HEK293 (cell line): ENCODE measurements at regions not wholly inside any gene's neighbourhood (a gene's known extent, or its start where the extent isn't known, plus 50 kb on each side); places are given as distances from the start of the nearest gene placed in this dataset.

Source experiments
- CTCF ChIA-PET: fragments of 350-600 bp; formaldehyde crosslinking; extraction: SDS; loops from one replicate; lab custom pipeline; 2021; ENCODE audit warnings: antibody characterized with exemption; lab: Yijun Ruan, JAX
- POLR2A ChIA-PET: fragments of 300-600 bp; formaldehyde crosslinking; extraction: SDS; loops from one replicate; lab custom pipeline; 2020; ENCODE audit warnings: antibody characterized with exemption, inconsistent platforms; lab: Yijun Ruan, JAX
- H3K27ac ChIP-seq: fragments of 200-500 bp; sonication (Bioruptor generic); 2 replicates; pipeline ENCODE4 v1.5.1; 2014; ENCODE audit warnings: low read depth, low read length, control low read depth, inconsistent platforms; ENCODE audit errors: extremely low read depth
- H3K36me3 ChIP-seq, 2 experiments: fragments of 200-500 bp in 1 of 2; sonication (Bioruptor generic) in 1 of 2; 1 replicate in 1 of 2; 2 replicates in 1 of 2; pipeline ENCODE4 v1.5.1; 2014 to 2017; ENCODE audit warnings: inconsistent platforms in 2 of 2, low read length in 2 of 2; ENCODE audit not compliant: control insufficient read depth in 2 of 2, insufficient read depth in 1 of 2
- H3K4me1 ChIP-seq: fragments of 200-500 bp; sonication (Bioruptor generic); 2 replicates; pipeline ENCODE4 v1.5.1; 2014; ENCODE audit warnings: mild to moderate bottlenecking, low read length, inconsistent platforms; ENCODE audit not compliant: control insufficient read depth, insufficient read depth
- H3K4me3 ChIP-seq: 2 replicates; pipeline ENCODE4 v1.5.1; 2011; ENCODE audit warnings: low read depth, mild to moderate bottlenecking, control low read depth, low read length, moderate library complexity
- H3K9me3 ChIP-seq: fragments of 200-500 bp; sonication (Bioruptor generic); 2 replicates; pipeline ENCODE4 v1.5.1; 2014; ENCODE audit warnings: low read depth, low read length, inconsistent platforms; ENCODE audit not compliant: control insufficient read depth, insufficient read depth
- GLIS1 ChIP-seq: fragments of 450-650 bp; formaldehyde crosslinking; IDR thresholded peaks from 2 replicates; pipeline ENCODE4 v1.5.1; 2016; ENCODE audit warnings: missing biosample characterization, missing genetic modification characterization
- OVOL3 ChIP-seq: fragments of 450-650 bp; formaldehyde crosslinking; IDR thresholded peaks from 2 replicates; pipeline ENCODE4 v1.5.1; 2016; ENCODE audit warnings: missing biosample characterization, missing genetic modification characterization
- REPIN1 ChIP-seq: fragments of 450-650 bp; formaldehyde crosslinking; IDR thresholded peaks from 2 replicates; pipeline ENCODE4 v1.5.1; 2017; ENCODE audit warnings: missing biosample characterization, missing genetic modification characterization, low read depth
- TRIM28 ChIP-seq: IDR thresholded peaks from 2 replicates; pipeline ENCODE4 v1.6.1; 2011; ENCODE audit warnings: low read length, control low read depth, borderline replicate concordance
- ZFP69B ChIP-seq: fragments of 450-650 bp; formaldehyde crosslinking; IDR thresholded peaks from 2 replicates; pipeline ENCODE4 v1.5.1; 2016; ENCODE audit warnings: missing biosample characterization, missing genetic modification characterization
- ZNF138 ChIP-seq: fragments of 450-650 bp; formaldehyde crosslinking; IDR thresholded peaks from 2 replicates; pipeline ENCODE4 v1.5.1; 2016; ENCODE audit warnings: missing biosample characterization, missing genetic modification characterization, borderline replicate concordance
- ZNF530 ChIP-seq: fragments of 450-650 bp; formaldehyde crosslinking; IDR thresholded peaks from 2 replicates; pipeline ENCODE4 v1.5.1; 2016; ENCODE audit warnings: low read depth, missing biosample characterization, missing genetic modification characterization
- ZNF549 ChIP-seq: fragments of 450-650 bp; IDR thresholded peaks from 2 replicates; pipeline ENCODE4 v1.5.1; 2018; ENCODE audit warnings: missing biosample characterization, missing genetic modification characterization, mild to moderate bottlenecking, inconsistent platforms, moderate library complexity
- ZNF660 ChIP-seq: fragments of 450-650 bp; IDR thresholded peaks from 2 replicates; pipeline ENCODE4 v1.5.1; 2018; ENCODE audit warnings: missing biosample characterization, mild to moderate bottlenecking, missing genetic modification characterization
- ZNF76 ChIP-seq: fragments of 450-650 bp; formaldehyde crosslinking; IDR thresholded peaks from 2 replicates; pipeline ENCODE4; 2016; ENCODE audit warnings: low read depth, missing biosample characterization, missing genetic modification characterization, borderline replicate concordance
- ZNF777 ChIP-seq: fragments of 450-650 bp; formaldehyde crosslinking; IDR thresholded peaks from 2 replicates; pipeline ENCODE4 v1.5.1; 2017; ENCODE audit warnings: missing biosample characterization, missing genetic modification characterization, borderline replicate concordance
- ZNF785 ChIP-seq: fragments of 450-650 bp; formaldehyde crosslinking; IDR thresholded peaks from 2 replicates; pipeline ENCODE4 v1.5.1; 2016; ENCODE audit warnings: missing biosample characterization, missing genetic modification characterization
- ZNF843 ChIP-seq: fragments of 450-650 bp; formaldehyde crosslinking; IDR thresholded peaks from 2 replicates; pipeline ENCODE4 v1.5.1; 2016; ENCODE audit warnings: missing biosample characterization, missing genetic modification characterization
- ZXDB ChIP-seq: fragments of 450-650 bp; formaldehyde crosslinking; IDR thresholded peaks from 2 replicates; pipeline ENCODE4 v1.5.1; 2016; ENCODE audit warnings: missing biosample characterization, missing genetic modification characterization
- TF ChIP-seq, protein P1 (sequence below): fragments of 450-650 bp; formaldehyde crosslinking; IDR thresholded peaks from 2 replicates; pipeline ENCODE4 v1.5.1; 2016; ENCODE audit warnings: missing biosample characterization, missing genetic modification characterization
- TF ChIP-seq, protein P2 (sequence below): fragments of 450-650 bp; formaldehyde crosslinking; IDR thresholded peaks from 2 replicates; pipeline ENCODE4; 2016; ENCODE audit warnings: missing biosample characterization, missing genetic modification characterization
- TF ChIP-seq, protein P3 (sequence below): fragments of 450-650 bp; formaldehyde crosslinking; IDR thresholded peaks from 2 replicates; pipeline ENCODE4 v1.5.1; 2016; ENCODE audit warnings: missing biosample characterization, missing genetic modification characterization
- TF ChIP-seq, protein P4 (sequence below): fragments of 450-650 bp; formaldehyde crosslinking; IDR thresholded peaks from 2 replicates; pipeline ENCODE4 v1.5.1; 2017; ENCODE audit warnings: missing biosample characterization, missing genetic modification characterization

DNA sequence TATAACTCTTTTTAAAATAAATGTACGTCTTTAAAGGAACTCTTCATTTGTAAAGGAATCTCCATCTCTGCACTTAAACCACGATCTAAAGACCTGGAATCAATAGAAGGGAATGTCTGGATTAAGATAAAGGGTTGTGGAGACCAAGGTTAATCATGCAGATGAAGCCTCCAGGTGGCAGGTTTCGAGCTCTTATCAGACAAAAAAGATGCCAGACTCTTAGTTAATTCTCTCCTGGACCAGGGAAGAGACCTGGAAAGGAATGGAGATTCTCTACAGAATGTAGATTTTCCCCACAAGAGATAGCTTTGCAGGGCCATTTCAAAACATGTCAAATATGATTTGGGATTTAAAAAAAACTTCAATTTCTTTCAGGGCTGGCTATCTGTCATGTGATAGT lies 71.5 kb upstream of the SSTR4 start:
- TF ChIP-seq ZNF530 (tag by site-specific recombination) (no peak), ZNF660 (tag by site-specific recombination) (no peak), ZNF549 (tag by site-specific recombination) (no peak), ZNF785 (tag by site-specific recombination) (no peak), ZFP69B (tag by site-specific recombination) (no peak), TRIM28 (no peak), GLIS1 (tag by site-specific recombination) (no peak), ZNF843 (tag by site-specific recombination) (no peak), ZNF138 (no peak), OVOL3 (no peak), ZNF777 (tag by site-specific recombination) (no peak), REPIN1 (tag by site-specific recombination) (no peak), ZXDB (tag by site-specific recombination) (no peak), ZNF76 (tag by site-specific recombination) (no peak)
- TF ChIP-seq, protein P1, sequence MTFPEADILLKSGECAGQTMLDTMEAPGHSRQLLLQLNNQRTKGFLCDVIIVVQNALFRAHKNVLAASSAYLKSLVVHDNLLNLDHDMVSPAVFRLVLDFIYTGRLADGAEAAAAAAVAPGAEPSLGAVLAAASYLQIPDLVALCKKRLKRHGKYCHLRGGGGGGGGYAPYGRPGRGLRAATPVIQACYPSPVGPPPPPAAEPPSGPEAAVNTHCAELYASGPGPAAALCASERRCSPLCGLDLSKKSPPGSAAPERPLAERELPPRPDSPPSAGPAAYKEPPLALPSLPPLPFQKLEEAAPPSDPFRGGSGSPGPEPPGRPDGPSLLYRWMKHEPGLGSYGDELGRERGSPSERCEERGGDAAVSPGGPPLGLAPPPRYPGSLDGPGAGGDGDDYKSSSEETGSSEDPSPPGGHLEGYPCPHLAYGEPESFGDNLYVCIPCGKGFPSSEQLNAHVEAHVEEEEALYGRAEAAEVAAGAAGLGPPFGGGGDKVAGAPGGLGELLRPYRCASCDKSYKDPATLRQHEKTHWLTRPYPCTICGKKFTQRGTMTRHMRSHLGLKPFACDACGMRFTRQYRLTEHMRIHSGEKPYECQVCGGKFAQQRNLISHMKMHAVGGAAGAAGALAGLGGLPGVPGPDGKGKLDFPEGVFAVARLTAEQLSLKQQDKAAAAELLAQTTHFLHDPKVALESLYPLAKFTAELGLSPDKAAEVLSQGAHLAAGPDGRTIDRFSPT (tag by site-specific recombination), result no peak
- TF ChIP-seq, protein P2, sequence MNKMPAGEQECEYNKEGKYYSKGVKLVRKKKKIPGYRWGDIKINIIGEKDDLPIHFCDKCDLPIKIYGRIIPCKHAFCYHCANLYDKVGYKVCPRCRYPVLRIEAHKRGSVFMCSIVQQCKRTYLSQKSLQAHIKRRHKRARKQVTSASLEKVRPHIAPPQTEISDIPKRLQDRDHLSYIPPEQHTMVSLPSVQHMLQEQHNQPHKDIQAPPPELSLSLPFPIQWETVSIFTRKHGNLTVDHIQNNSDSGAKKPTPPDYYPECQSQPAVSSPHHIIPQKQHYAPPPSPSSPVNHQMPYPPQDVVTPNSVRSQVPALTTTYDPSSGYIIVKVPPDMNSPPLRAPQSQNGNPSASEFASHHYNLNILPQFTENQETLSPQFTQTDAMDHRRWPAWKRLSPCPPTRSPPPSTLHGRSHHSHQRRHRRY (tag by site-specific recombination), result no peak
- TF ChIP-seq, protein P3, sequence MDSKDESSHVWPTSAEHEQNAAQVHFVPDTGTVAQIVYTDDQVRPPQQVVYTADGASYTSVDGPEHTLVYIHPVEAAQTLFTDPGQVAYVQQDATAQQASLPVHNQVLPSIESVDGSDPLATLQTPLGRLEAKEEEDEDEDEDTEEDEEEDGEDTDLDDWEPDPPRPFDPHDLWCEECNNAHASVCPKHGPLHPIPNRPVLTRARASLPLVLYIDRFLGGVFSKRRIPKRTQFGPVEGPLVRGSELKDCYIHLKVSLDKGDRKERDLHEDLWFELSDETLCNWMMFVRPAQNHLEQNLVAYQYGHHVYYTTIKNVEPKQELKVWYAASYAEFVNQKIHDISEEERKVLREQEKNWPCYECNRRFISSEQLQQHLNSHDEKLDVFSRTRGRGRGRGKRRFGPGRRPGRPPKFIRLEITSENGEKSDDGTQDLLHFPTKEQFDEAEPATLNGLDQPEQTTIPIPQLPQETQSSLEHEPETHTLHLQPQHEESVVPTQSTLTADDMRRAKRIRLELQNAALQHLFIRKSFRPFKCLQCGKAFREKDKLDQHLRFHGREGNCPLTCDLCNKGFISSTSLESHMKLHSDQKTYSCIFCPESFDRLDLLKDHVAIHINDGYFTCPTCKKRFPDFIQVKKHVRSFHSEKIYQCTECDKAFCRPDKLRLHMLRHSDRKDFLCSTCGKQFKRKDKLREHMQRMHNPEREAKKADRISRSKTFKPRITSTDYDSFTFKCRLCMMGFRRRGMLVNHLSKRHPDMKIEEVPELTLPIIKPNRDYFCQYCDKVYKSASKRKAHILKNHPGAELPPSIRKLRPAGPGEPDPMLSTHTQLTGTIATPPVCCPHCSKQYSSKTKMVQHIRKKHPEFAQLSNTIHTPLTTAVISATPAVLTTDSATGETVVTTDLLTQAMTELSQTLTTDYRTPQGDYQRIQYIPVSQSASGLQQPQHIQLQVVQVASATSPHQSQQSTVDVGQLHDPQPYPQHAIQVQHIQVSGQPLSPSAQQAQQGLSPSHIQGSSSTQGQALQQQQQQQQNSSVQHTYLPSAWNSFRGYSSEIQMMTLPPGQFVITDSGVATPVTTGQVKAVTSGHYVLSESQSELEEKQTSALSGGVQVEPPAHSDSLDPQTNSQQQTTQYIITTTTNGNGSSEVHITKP, result no peak
- TF ChIP-seq, protein P4, sequence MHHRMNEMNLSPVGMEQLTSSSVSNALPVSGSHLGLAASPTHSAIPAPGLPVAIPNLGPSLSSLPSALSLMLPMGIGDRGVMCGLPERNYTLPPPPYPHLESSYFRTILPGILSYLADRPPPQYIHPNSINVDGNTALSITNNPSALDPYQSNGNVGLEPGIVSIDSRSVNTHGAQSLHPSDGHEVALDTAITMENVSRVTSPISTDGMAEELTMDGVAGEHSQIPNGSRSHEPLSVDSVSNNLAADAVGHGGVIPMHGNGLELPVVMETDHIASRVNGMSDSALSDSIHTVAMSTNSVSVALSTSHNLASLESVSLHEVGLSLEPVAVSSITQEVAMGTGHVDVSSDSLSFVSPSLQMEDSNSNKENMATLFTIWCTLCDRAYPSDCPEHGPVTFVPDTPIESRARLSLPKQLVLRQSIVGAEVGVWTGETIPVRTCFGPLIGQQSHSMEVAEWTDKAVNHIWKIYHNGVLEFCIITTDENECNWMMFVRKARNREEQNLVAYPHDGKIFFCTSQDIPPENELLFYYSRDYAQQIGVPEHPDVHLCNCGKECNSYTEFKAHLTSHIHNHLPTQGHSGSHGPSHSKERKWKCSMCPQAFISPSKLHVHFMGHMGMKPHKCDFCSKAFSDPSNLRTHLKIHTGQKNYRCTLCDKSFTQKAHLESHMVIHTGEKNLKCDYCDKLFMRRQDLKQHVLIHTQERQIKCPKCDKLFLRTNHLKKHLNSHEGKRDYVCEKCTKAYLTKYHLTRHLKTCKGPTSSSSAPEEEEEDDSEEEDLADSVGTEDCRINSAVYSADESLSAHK (tag by site-specific recombination), result no peak
- Histone ChIP-seq H3K27ac (no peak overlapping the region), H3K4me3 (no peak overlapping the region), H3K36me3 (no peaks in the 10 kb centered on the region), H3K4me1 (0 out of 2 replicates have a peak, but pooled peaks cover 2% of the 10 kb centered on the region), H3K9me3 (no peaks in the 10 kb centered on the region)
- ChIA-PET POLR2A (no interaction called here), CTCF (interaction anchor here (1.0 to 1.5 kb wide), 2 partner anchors 8 to 272 kb away, joined by 3 to 4 read pairs; no protein-coding TSS in a partner anchor)
